K562 (cell line): ENCODE measurements at regions not wholly inside any gene's neighbourhood (a gene's known extent, or its start where the extent isn't known, plus 50 kb on each side); places are given as distances from the start of the nearest gene placed in this dataset.

Experiments used
- ATAC-seq: fragments of 200-7000 bp; cut with Tn5 transposase; 3 replicates; pipeline ENCODE4 v1.9.1; 2020; ENCODE audit warnings: moderate library complexity
- BruUV-seq: library from RNA; stranded (reverse); fragments of 400-500 nt; replicated peaks from 2 replicates; lab custom pipeline; 2021; lab: Mats Ljungman, UMichigan
- CTCF ChIA-PET: fragments of 300-600 bp; formaldehyde crosslinking; extraction: SDS; loops from one replicate; lab custom pipeline; 2021; ENCODE audit warnings: low intra/inter-chr PET ratio; lab: Yijun Ruan, JAX
- POLR2A ChIA-PET: fragments of 300-600, 350-650 bp; sonication (Branson Sonifier 250); formaldehyde crosslinking; extraction: SDS; loops from one replicate; lab custom pipeline; 2021; ENCODE audit warnings: antibody characterized with exemption, inconsistent platforms; lab: Yijun Ruan, JAX
- DNase-seq, 4 experiments: peaks; one replicate each; pipeline versions ENCODE4 v3.0.0 to v3.0.0-alpha.2; 2011 to 2018; ENCODE audit warnings: low spot score in 3 of 4, mixed read lengths in 3 of 4; ENCODE audit errors: extremely low read depth in 1 of 4
- FAIRE-seq: peaks from 2 replicates; lab custom pipeline; 2011; peaks lifted over from hg19 to GRCh38; lab: Jason Lieb, UNC
- H2AFZ ChIP-seq: 2 replicates; pipeline ENCODE4 v1.6.0; 2011; ENCODE audit warnings: low read depth, low read length, control low read depth, inconsistent platforms
- H3K27ac ChIP-seq: fragments of 200-600 bp; 3 replicates; pipeline ENCODE4 v1.8.0; 2011; ENCODE audit warnings: low read depth, mild to moderate bottlenecking, control low read depth, inconsistent platforms, low read length, moderate library complexity, mixed read lengths; ENCODE audit errors: extremely low read depth
- H3K27me3 ChIP-seq, 2 experiments: fragments of 300-600 bp in 1 of 2; 2 replicates in 1 of 2; 3 replicates in 1 of 2; pipeline versions ENCODE4 v1.6.0 to v1.8.0; 2011; ENCODE audit warnings: inconsistent platforms in 2 of 2, low read length in 2 of 2, mild to moderate bottlenecking in 1 of 2, mixed read lengths in 1 of 2, moderate library complexity in 1 of 2; ENCODE audit not compliant: control insufficient read depth in 2 of 2, insufficient read depth in 2 of 2
- H3K36me3 ChIP-seq: fragments of 300-600 bp; 3 replicates; pipeline ENCODE4 v1.8.0; 2011; ENCODE audit warnings: mild to moderate bottlenecking, low read length, inconsistent platforms; ENCODE audit not compliant: control insufficient read depth, insufficient read depth
- H3K4me1 ChIP-seq, 2 experiments: fragments of 200-600 bp in 1 of 2; replicated peaks in 1 of 2; 2 replicates in 1 of 2; 3 replicates in 1 of 2; pipeline versions ENCODE4 v1.5.1 to v1.8.0; 2011; ENCODE audit warnings: inconsistent platforms in 2 of 2, low read length in 2 of 2, mild to moderate bottlenecking in 1 of 2, mixed read lengths in 1 of 2, moderate library complexity in 1 of 2; ENCODE audit not compliant: control insufficient read depth in 2 of 2, insufficient read depth in 2 of 2
- H3K4me2 ChIP-seq: 2 replicates; pipeline ENCODE4 v1.6.1; 2011; ENCODE audit warnings: low read length, control low read depth, inconsistent platforms, mixed read lengths; ENCODE audit not compliant: insufficient read depth
- H3K4me3 ChIP-seq: fragments of 200-600 bp; sonication (generic), shearing (Covaris generic); 2 replicates; pipeline ENCODE4 v1.5.1; 2016; ENCODE audit warnings: control low read depth, inconsistent platforms
- H3K79me2 ChIP-seq: fragments of 200-600 bp; 3 replicates; pipeline ENCODE4 v1.8.0; 2011; ENCODE audit warnings: low read length, inconsistent platforms; ENCODE audit not compliant: control insufficient read depth, insufficient read depth
- H3K9ac ChIP-seq, 2 experiments: 2 replicates each; pipeline versions ENCODE4 v1.6.0 to v1.6.1; 2011; ENCODE audit warnings: low read depth in 2 of 2, low read length in 2 of 2, control low read depth in 1 of 2, inconsistent platforms in 1 of 2, mild to moderate bottlenecking in 1 of 2, mixed read lengths in 1 of 2; ENCODE audit not compliant: insufficient read depth in 1 of 2
- H3K9me1 ChIP-seq: one replicate; pipeline ENCODE4 v1.6.0; 2011; ENCODE audit warnings: inconsistent platforms, mild to moderate bottlenecking, low read length, moderate library complexity; ENCODE audit not compliant: control insufficient read depth, insufficient read depth
- H3K9me3 ChIP-seq: replicated peaks from 2 replicates; pipeline ENCODE4 v1.5.1; 2011; ENCODE audit warnings: low read depth, low read length, inconsistent platforms; ENCODE audit not compliant: control insufficient read depth, insufficient read depth
- H4K20me1 ChIP-seq: replicated peaks from 2 replicates; pipeline ENCODE4 v1.6.1; 2011; ENCODE audit warnings: low read length, inconsistent platforms, mixed read lengths; ENCODE audit not compliant: control insufficient read depth, insufficient read depth
- BRD9 ChIP-seq: fragments of 450-650 bp; IDR thresholded peaks from 2 replicates; pipeline ENCODE4 v1.6.1; 2018; ENCODE audit warnings: low read depth; ENCODE audit not compliant: partially characterized antibody
- GABPB1 ChIP-seq: sonication (generic); formaldehyde crosslinking; IDR thresholded peaks from 2 replicates; pipeline ENCODE4 v1.8.0; 2022; ENCODE audit warnings: mild to moderate bottlenecking, missing genetic modification reagents
- HES1 ChIP-seq: fragments of 450-650 bp; IDR thresholded peaks from 2 replicates; pipeline ENCODE4 v1.6.1; 2016; ENCODE audit warnings: low read depth, mild to moderate bottlenecking, moderate library complexity
- KDM1A ChIP-seq, 2 experiments: fragments of 450-650 bp; IDR thresholded peaks; 2 replicates each; pipeline ENCODE4 v1.6.1; 2016; ENCODE audit warnings: mild to moderate bottlenecking in 2 of 2
- LCOR ChIP-seq: sonication (generic); formaldehyde crosslinking; IDR thresholded peaks from 2 replicates; pipeline ENCODE4 v1.8.0; 2022; ENCODE audit warnings: mild to moderate bottlenecking, missing genetic modification reagents
- MYC ChIP-seq, 2 experiments: fragments of 250-450 bp in 1 of 2; sonication (Bioruptor Pico) in 1 of 2; IDR thresholded peaks; 2 replicates each; pipeline versions ENCODE4 v1.5.1 to v1.6.1; 2012 to 2021; ENCODE audit warnings: low read depth in 2 of 2, borderline replicate concordance in 1 of 2, improper control_type of control experiment in 1 of 2, low read length in 1 of 2, mild to moderate bottlenecking in 1 of 2, moderate library complexity in 1 of 2
- PTBP1 ChIP-seq: fragments of 200-400 bp; formaldehyde crosslinking; IDR thresholded peaks from 2 replicates; pipeline ENCODE4 v1.6.1; 2017; ENCODE audit warnings: low read depth, low read length
- ZNF140 ChIP-seq: fragments of 250-450 bp; sonication (Bioruptor Pico); IDR thresholded peaks from 2 replicates; pipeline ENCODE4 v1.8.0; 2021; ENCODE audit warnings: moderate library complexity, mild to moderate bottlenecking, inconsistent platforms
- WGBS: fragments of 100-300 bp; shearing (Covaris generic); methylation state at CpG from one replicate; pipeline ENCODE4 v1.1.6; 2016; ENCODE audit warnings: low coverage, mixed read lengths; ENCODE audit not compliant: insufficient coverage; ENCODE audit errors: missing lambda C conversion rate; 5-methylcytosine and 5-hydroxymethylcytosine counted together
- in situ Hi-C: fragments of 300-500 bp; cut with MboI; formaldehyde crosslinking; loops from 4 replicates; pipeline ENCODE4 v1.15.0; 2018; ENCODE audit warnings: inconsistent platforms, mixed read lengths
- intact Hi-C: fragments of 100-400 bp; cut with micrococcal nuclease; formaldehyde crosslinking; loops from 2 replicates; pipeline ENCODE4 v1.14.2; 2022
- TF ChIP-seq, protein P1 (sequence below): conservative IDR thresholded peaks from 2 replicates; pipeline ENCODE4 v1.6.1; 2011; ENCODE audit warnings: low read depth, mild to moderate bottlenecking, low read length; ENCODE audit not compliant: control insufficient read depth

DNA sequence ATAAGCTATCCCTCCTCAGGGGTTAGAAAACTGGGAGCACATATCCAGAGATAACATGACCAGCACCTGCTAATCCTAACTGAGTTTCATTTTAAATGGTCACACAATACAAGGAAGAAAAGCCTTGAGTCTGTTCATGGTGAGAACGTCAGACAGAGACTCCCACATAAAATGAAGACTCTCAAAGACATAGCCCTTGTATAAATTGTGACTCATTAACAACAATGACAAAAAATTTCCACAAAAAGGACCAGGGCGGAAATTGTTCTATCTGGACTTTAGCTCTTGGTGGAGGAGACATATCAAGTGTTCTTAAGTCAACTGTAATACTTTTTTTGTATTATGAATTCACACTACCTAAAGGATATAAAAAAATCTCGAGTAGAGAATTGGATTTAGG, 313.7 kb upstream of the DCN start:
- TF ChIP-seq PTBP1 (no peak), KDM1A (IDR thresholded peaks at IDR 0.05) (no peak), GABPB1 (no peak), LCOR (CRISPR knock-in tag) (no peak), ZNF140 (CRISPR knock-in tag) (no peak), MYC (IDR thresholded peaks at IDR 0.05; ENCODE audit: low read depth, low read length) (no peak), MYC (CRISPR knock-in tag; IDR thresholded peaks at IDR 0.05; ENCODE audit: borderline replicate concordance, low read depth) (no peak), BRD9 (no peak), HES1 (no peak)
- TF ChIP-seq, protein P1, sequence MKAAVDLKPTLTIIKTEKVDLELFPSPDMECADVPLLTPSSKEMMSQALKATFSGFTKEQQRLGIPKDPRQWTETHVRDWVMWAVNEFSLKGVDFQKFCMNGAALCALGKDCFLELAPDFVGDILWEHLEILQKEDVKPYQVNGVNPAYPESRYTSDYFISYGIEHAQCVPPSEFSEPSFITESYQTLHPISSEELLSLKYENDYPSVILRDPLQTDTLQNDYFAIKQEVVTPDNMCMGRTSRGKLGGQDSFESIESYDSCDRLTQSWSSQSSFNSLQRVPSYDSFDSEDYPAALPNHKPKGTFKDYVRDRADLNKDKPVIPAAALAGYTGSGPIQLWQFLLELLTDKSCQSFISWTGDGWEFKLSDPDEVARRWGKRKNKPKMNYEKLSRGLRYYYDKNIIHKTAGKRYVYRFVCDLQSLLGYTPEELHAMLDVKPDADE: no peak
- FAIRE-seq (no peak), DNase-seq (no peak), ATAC-seq (no peak)
- whole genome bisulfite sequencing: 45% methylated on average over 3 of the region's 3 CpGs
- Histone ChIP-seq H3K4me1 (no peaks in the 10 kb centered on the region), H3K9ac (no peak overlapping the region), H3K9me3 (no peaks in the 10 kb centered on the region), H3K9me1 (no peaks in the 10 kb centered on the region), H3K79me2 (no peaks in the 10 kb centered on the region), H3K36me3 (no peaks in the 10 kb centered on the region), H2AFZ (no peak overlapping the region), H3K4me2 (no peak overlapping the region), H3K27me3 (no peaks in the 10 kb centered on the region), H3K27ac (no peak overlapping the region), H3K4me3 (no peak overlapping the region), H4K20me1 (no peaks in the 10 kb centered on the region)
- intact Hi-C loops (no loop called here), in situ Hi-C loops (no loop called here)
- POLR2A ChIA-PET: interaction anchor here (1.2 to 2.1 kb wide), 2 partner anchors 12 to 17 kb away, joined by 4 to 7 read pairs; no protein-coding TSS in a partner anchor
- BruUV-seq: no TSS peak
- CTCF ChIA-PET: no interaction called here
